ENCODE measurements at regions not wholly inside any gene's neighbourhood (a gene's known extent, or its start where the extent isn't known, plus 50 kb on each side); places are given as distances from the start of the nearest gene placed in this dataset.

DNA sequence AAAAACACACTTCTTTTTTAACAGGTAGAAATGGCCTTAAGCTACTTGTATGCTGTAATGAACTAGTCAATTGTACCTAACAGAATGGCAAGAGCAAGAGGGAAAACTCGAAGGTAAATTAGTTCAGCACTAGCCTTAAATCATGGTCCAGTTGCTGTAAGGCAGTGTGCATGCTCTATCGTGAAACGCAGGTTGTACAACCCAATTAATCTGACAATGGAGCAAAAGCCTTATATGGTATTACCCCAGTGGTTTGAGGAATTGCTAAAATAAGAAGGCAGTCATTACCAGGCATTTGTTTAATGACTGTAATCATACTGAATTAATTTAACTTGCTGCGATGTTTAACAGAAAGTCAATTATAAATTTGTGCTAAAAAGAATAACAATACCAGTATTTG, 69.3 kb upstream of the SOX4 start:
- no peak for DNase-seq

DNA sequence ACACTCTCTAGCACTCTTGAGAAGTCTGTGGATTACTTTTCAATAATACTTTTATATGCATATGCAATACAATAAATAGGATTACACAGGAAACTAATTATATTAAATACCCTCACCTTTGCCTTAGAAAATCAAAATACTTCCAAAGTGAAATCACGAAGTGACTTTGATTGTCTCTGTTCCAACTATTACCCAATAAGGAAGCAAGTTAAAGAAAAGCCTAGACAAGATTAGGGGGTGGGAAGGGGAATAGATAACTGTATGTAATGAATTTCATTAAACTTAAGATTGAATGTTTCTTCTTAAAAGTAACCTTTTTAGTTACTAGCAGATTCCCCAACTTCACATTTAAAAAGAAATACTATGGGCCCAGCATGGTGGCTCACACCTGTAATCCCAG, 66.6 kb upstream of the SOX4 start:
- DNase-seq, result no peak

DNA sequence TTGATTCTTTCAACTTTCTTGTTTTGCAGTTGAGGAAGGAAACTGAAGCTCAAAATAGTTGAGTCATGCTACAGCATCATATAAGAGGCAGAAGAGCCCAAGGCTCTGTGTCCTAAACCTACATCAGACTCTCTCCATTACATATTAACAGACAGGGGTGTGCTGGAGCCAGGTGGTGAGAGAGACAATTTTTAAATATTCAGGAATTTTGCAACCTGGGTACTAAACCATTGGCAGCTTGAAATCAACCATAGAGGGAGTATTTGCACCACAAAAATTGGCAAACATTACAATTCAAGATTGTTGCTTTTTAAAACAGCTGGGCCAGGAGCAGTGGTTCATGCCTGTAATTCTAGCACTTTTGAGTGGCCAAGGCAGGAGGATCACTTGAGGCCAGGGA, 65.8 kb upstream of the SOX4 start:
- no peak for DNase-seq

DNA sequence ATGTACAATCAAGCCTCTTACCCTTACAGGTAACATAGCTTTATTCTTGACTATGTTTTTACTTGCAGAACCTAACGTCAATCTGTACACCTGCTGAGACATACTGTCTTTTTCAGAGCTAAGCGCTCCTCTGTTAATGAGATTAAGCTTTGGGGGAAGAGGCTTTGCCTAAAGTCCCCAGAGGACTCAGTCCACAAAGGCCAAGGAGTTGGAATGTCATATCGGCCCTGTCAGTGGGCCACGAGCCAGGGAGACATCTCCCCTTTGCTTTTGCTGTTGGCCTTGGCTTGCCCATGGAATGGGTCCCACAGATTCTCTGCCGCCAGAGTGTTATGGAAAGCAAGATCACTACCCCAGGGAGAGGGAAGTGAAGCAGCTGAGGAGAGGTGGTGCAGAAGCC, 64.1 kb upstream of the SOX4 start:
- DNase-seq, result no peak

DNA sequence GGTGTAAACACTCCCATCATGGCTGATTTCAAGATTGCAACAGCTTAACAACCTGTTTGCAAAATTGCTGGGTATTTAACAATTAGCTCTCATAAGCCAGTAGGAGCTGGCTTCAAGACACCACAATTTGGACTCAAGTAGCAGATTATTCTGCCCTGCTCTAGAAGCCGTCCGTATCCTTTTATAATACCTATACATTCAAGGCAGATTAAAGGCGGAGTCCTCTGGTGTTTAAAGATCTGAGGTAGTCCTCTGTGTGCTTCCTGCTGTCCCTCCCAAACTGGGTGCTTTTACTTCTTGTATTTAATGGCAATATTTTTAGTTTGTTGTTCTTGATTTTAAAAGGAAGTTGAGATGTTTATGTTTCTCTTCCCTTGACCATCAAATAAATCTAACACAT, 62.2 kb upstream of the SOX4 start:
- DNase-seq, result no peak

DNA sequence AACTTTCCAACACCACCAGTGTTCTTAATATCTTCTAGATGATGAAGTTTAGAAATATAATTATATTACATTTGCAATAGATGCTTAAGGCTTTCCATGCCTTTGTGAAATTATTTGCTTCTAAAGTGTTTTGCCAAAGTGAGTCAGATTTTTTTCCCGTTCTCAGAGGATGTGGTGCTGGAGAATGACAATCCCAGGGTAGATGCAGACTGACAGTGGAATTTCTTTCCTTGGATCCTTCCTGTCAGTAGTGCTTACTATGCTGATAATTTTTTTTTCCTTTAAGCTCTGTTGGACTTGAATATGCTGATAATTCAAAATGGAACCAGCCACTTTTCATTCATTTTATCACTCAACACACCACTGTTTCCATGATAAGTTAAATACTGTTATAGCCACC, 59.9 kb upstream of the SOX4 start:
- DNase-seq, result no peak

DNA sequence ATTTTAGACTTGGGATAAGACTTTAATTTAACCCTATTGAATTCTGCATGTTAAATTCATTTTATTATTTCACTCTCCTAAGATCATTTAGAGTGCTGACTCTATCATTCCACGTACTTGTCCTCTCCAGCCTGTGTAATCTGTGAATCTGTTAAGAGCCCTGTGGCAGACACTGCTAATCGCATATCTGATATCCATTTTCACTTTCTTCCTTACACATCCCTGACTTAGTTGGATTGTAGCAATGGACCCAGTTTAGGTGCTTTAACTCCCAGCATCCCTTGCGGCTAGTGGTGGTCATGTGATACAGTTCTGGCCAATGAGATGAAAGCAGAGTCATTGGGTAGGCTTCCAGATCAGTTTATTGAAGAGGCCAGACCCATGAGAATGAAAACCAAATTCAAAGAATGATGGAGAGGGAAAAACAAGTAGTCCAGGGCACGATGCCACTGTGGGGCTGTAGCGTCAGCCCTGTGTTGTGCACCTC, 57.2 kb upstream of the SOX4 start:
- DNase-seq, result no peak

DNA sequence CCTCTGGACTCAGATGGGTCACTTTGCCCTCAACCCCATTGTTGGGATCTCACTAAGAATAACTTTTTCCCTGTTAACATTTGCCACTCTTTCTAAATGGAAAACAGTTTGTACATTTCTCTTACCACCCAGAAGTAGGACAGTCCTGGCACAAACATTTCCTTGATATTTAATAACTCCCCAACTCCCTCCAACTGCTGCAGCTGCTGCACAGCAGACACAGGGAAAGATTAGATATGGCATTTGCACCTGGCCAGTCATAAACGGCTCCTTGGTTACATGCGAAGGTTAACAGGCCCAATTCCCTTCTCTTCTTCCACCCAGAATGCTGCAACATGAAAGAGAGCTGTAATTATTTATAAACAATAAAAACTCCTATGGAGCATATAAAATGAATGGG, 55.9 kb upstream of the SOX4 start:
- no peak for DNase-seq

DNA sequence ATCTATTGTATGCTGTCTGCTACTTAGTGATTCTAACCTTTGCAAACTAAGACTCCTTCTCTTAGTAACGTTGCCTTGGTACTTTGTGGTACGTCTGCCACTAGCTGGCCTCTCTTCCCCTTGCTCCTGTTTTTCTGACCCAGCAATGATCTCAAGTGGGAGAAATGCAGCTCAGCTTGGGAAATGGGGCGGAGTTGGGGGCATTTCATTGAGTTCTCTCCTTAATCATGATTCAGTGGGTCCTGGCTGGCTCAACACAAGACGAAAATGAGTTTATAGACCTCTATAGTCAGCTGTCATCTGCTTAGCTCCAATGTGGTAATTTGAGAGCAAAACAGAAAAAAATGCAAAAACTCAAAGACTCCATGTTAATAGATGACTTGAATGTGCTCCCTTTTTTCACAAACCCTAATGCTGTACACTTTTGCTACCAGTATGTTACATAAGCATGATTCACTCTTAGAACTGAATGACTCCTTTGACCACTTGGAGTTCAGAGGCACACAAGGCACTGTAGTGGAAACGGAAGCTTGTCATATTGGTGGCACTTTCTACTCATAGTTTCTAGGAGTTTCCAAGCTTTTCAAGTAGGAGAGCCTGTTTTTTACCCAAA, 55.3 kb upstream of the SOX4 start:
- DNase-seq, result no peak

DNA sequence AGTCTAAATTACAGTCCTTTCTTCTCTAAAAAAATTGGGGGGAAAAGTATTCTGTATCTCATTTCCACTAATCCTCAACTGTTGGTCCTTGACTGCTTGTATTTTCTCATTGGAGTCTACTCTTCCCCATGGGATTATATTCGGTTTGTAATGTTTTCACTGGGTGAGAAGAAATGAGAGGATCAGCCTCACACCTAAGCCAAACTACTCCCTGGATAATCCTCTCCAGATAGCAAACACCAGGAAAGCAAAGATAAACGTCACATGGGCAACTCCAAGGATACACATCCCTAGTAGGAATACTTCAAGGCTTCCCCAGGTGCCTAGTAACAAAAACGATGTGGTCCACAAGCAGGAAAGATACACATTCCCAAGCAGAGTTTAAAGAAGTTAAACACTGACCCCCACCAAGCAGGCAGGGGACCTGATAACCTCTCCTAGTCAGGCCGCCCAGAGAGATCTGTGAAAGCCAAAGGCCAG, 53.9 kb upstream of the SOX4 start:
- no peak for DNase-seq
